ENCODE measurements at regions not wholly inside any gene's neighbourhood (a gene's known extent, or its start where the extent isn't known, plus 50 kb on each side); places are given as distances from the start of the nearest gene placed in this dataset.

DNA sequence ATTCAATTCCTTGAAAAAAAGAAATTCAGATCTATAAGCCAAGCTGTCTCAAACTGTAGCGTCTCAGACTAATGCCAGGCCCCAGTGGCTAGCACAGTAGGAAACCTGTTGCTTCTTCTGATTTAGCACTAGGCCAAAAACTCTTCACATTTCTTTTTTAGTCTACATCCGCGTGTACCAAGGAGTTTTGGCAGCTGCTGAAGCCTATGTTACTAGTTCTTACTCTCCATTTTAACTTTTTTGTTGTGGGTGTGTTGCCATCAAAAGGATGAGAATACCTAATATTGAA, 65.0 kb upstream of the BTN3A2 start:
- Histone ChIP-seq H2AFZ (ENCODE audit: low read length) (no peak overlapping the region), H3K4me3 (ENCODE audit: low read length, poor library complexity, severe bottlenecking) (no peak overlapping the region), H3K4me1 (ENCODE audit: insufficient read depth, low read length, poor library complexity, severe bottlenecking) (peaks cover 10% of the 10 kb centered on the region), H4K20me1 (ENCODE audit: insufficient read depth, low read length, poor library complexity, severe bottlenecking) (no peaks in the 10 kb centered on the region), H3K79me2 (ENCODE audit: insufficient read depth, low read length) (no peaks in the 10 kb centered on the region), H3F3A (ENCODE audit: low read depth) (no peaks in the 10 kb centered on the region), H3K9me2 (replicated peaks; ENCODE audit: low read depth, low read length) (no peaks in the 10 kb centered on the region), H3K9ac (ENCODE audit: low read depth, low read length, poor library complexity, severe bottlenecking) (no peak overlapping the region), H3K27me3 (ENCODE audit: insufficient read depth, low read length, poor library complexity, severe bottlenecking) (no peaks in the 10 kb centered on the region), H3K9me3 (ENCODE audit: insufficient read depth, low read depth, low read length) (no peaks in the 10 kb centered on the region), H3K36me3 (ENCODE audit: insufficient read depth, low read length) (no peaks in the 10 kb centered on the region), H3K4me2 (ENCODE audit: low read depth, low read length, poor library complexity, severe bottlenecking) (no peak overlapping the region)
- TF ChIP-seq EZH2phosphoT487 (IDR thresholded peaks at IDR 0.05; ENCODE audit: borderline replicate concordance) = no peak
- TF ChIP-seq, protein P1, sequence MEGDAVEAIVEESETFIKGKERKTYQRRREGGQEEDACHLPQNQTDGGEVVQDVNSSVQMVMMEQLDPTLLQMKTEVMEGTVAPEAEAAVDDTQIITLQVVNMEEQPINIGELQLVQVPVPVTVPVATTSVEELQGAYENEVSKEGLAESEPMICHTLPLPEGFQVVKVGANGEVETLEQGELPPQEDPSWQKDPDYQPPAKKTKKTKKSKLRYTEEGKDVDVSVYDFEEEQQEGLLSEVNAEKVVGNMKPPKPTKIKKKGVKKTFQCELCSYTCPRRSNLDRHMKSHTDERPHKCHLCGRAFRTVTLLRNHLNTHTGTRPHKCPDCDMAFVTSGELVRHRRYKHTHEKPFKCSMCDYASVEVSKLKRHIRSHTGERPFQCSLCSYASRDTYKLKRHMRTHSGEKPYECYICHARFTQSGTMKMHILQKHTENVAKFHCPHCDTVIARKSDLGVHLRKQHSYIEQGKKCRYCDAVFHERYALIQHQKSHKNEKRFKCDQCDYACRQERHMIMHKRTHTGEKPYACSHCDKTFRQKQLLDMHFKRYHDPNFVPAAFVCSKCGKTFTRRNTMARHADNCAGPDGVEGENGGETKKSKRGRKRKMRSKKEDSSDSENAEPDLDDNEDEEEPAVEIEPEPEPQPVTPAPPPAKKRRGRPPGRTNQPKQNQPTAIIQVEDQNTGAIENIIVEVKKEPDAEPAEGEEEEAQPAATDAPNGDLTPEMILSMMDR (conservative IDR thresholded peaks at IDR 0.05; ENCODE audit: low read length) = no peak

DNA sequence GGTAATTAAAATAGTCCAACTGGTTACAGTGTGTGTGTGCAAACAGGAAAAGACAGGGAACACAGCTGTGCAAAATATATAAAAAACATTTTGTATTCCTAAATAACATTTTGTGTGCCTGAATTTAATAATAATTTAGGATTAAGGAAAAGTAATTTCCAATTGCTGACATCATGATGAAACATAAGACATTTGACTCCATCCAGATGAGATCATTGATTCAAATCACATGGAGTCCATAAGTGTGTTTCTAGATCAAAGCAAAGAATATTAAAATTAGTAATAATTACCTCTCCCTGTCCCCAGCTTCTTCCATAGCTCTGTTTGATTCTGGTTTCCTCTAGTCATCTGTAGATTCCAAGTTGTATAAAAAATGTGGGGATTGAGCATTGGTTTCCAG, 64.6 kb upstream of the BTN3A2 start:
- Histone ChIP-seq H3K4me3 (ENCODE audit: low read length, poor library complexity, severe bottlenecking) (no peak overlapping the region), H3K9ac (ENCODE audit: low read depth, low read length, poor library complexity, severe bottlenecking) (no peak overlapping the region), H3K4me2 (ENCODE audit: low read depth, low read length, poor library complexity, severe bottlenecking) (no peak overlapping the region), H3K36me3 (ENCODE audit: insufficient read depth, low read length) (no peaks in the 10 kb centered on the region), H3K79me2 (ENCODE audit: insufficient read depth, low read length) (no peaks in the 10 kb centered on the region), H3K27me3 (ENCODE audit: insufficient read depth, low read length, poor library complexity, severe bottlenecking) (no peaks in the 10 kb centered on the region), H3K4me1 (ENCODE audit: insufficient read depth, low read length, poor library complexity, severe bottlenecking) (peaks cover 10% of the 10 kb centered on the region), H3F3A (ENCODE audit: low read depth) (no peaks in the 10 kb centered on the region), H4K20me1 (ENCODE audit: insufficient read depth, low read length, poor library complexity, severe bottlenecking) (no peaks in the 10 kb centered on the region), H3K9me3 (ENCODE audit: insufficient read depth, low read depth, low read length) (no peaks in the 10 kb centered on the region), H3K9me2 (replicated peaks; ENCODE audit: low read depth, low read length) (no peaks in the 10 kb centered on the region), H2AFZ (ENCODE audit: low read length) (no peak overlapping the region)
- TF ChIP-seq, protein P1 (conservative IDR thresholded peaks at IDR 0.05; ENCODE audit: low read length) = no peak
- TF ChIP-seq EZH2phosphoT487 (IDR thresholded peaks at IDR 0.05; ENCODE audit: borderline replicate concordance) = no peak

DNA sequence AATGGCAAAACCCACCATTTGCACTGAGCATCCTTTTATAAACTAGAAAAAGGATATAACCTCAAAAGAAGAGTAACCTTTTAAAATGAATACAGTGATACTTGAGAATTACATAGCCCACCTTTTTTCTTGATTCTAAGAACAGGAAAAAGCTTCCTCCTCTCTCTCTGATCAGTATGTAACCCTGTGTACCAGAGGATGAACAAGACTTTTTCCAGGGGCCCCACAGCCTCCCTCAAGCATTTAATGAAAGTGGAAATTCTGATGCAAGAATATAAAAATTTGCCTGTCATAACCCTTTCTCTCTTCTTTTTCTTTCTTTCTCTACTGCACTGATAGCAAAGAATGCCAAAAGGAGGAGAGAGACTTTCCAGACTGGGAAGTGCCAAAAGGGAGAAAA, 64.2 kb upstream of the BTN3A2 start:
- no peak overlapping the region for H3K4me3 ChIP-seq (ENCODE audit: low read length, poor library complexity, severe bottlenecking)
- peaks cover 7% of the 10 kb centered on the region for H3K4me1 ChIP-seq (ENCODE audit: insufficient read depth, low read length, poor library complexity, severe bottlenecking)
- no peaks in the 10 kb centered on the region for H3K36me3 ChIP-seq (ENCODE audit: insufficient read depth, low read length)
- H2AFZ ChIP-seq (ENCODE audit: low read length) = no peak overlapping the region
- H3F3A ChIP-seq (ENCODE audit: low read depth) = no peaks in the 10 kb centered on the region
- H3K4me2 ChIP-seq (ENCODE audit: low read depth, low read length, poor library complexity, severe bottlenecking) = no peak overlapping the region
- no peaks in the 10 kb centered on the region for H3K79me2 ChIP-seq (ENCODE audit: insufficient read depth, low read length)
- TF ChIP-seq, protein P1 (conservative IDR thresholded peaks at IDR 0.05; ENCODE audit: low read length) = no peak
- no peak for TF ChIP-seq EZH2phosphoT487 (IDR thresholded peaks at IDR 0.05; ENCODE audit: borderline replicate concordance)
- H3K27me3 ChIP-seq (ENCODE audit: insufficient read depth, low read length, poor library complexity, severe bottlenecking) = no peaks in the 10 kb centered on the region
- no peaks in the 10 kb centered on the region for H4K20me1 ChIP-seq (ENCODE audit: insufficient read depth, low read length, poor library complexity, severe bottlenecking)
- no peaks in the 10 kb centered on the region for H3K9me3 ChIP-seq (ENCODE audit: insufficient read depth, low read depth, low read length)
- H3K9ac ChIP-seq (ENCODE audit: low read depth, low read length, poor library complexity, severe bottlenecking) = no peak overlapping the region
- no peaks in the 10 kb centered on the region for H3K9me2 ChIP-seq (replicated peaks; ENCODE audit: low read depth, low read length)
